ENCODE measurements at regions not wholly inside any gene's neighbourhood (a gene's known extent, or its start where the extent isn't known, plus 50 kb on each side); places are given as distances from the start of the nearest gene placed in this dataset.

DNA sequence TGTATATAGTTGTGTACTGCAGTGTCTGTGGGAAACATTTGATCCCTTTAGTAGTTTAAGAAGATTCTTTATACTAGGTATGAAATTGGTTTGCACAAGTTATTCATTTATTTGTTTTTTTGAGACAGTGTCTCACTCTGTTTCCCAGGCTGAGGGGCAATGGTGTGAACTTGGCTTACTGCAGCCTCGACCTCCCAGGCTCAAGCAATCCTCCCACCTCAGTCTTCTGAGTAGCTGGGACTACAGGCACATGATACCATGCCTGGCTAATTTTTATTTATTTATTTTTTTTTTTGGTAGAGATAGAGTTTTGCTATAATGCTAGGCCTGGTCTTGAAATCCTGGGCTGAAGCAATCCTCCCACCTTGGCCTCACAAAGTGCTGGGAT lies 209.4 kb downstream of the RASSF9 start:
- Histone ChIP-seq H3K9me3 (ENCODE audit: insufficient read depth in 2 of 2, low read depth in 1 of 2, low read length in 1 of 2) (no peaks in the 10 kb centered on the region), H3K36me3 (ENCODE audit: control insufficient read depth in 2 of 4, insufficient read depth in 4 of 4, low read length in 3 of 4) (no peaks in the 10 kb centered on the region), H3K4me3 (ENCODE audit: extremely low read depth in 1 of 4, insufficient read depth in 2 of 4, low read depth in 3 of 4, low read length in 4 of 4) (no peak overlapping the region), H4K91ac (replicated peaks; ENCODE audit: insufficient read length, low read length) (no peak overlapping the region), H2AK5ac (ENCODE audit: low read depth, low read length) (no peak overlapping the region), H3K9ac (replicated peaks in 1 of 4; ENCODE audit: extremely low read depth in 1 of 4, low read depth in 3 of 4, low read length in 3 of 4) (no peak overlapping the region), H3K56ac (replicated peaks; ENCODE audit: insufficient read length, low read depth, low read length) (no peak overlapping the region), H2BK15ac (ENCODE audit: low read length) (no peak overlapping the region), H3K14ac (ENCODE audit: insufficient read length) (no peak overlapping the region), H4K8ac (ENCODE audit: extremely low read depth, insufficient read depth, low read length) (no peak overlapping the region), H3K4ac (replicated peaks; ENCODE audit: insufficient read length, low read depth, low read length) (no peak overlapping the region), H3K79me1 (ENCODE audit: low read depth, low read length) (no peaks in the 10 kb centered on the region), H3K23ac (ENCODE audit: insufficient read length) (no peak overlapping the region), H2BK20ac (ENCODE audit: low read length) (no peak overlapping the region), H2BK120ac (replicated peaks; ENCODE audit: low read depth, low read length) (no peak overlapping the region), H3K23me2 (ENCODE audit: low read depth, low read length) (no peaks in the 10 kb centered on the region), H3K27me3 (replicated peaks in 1 of 4; ENCODE audit: control insufficient read depth in 3 of 4, extremely low read depth in 1 of 4, insufficient read depth in 3 of 4, low read length in 3 of 4) (no peaks in the 10 kb centered on the region), H2BK5ac (ENCODE audit: low read depth, low read length) (no peak overlapping the region), H2BK12ac (ENCODE audit: low read depth, low read length) (no peak overlapping the region), H2AFZ (ENCODE audit: low read length) (no peak overlapping the region), H4K20me1 (replicated peaks in 1 of 2; ENCODE audit: control insufficient read depth in 1 of 2, insufficient read depth in 2 of 2, low read length in 2 of 2) (no peaks in the 10 kb centered on the region), H3K18ac (ENCODE audit: extremely low read depth, low read length) (no peak overlapping the region), H3K79me2 (ENCODE audit: control insufficient read depth in 1 of 2, insufficient read depth in 2 of 2, low read length in 2 of 2) (no peaks in the 10 kb centered on the region), H4K5ac (ENCODE audit: insufficient read length, low read depth, low read length) (no peak overlapping the region), H3K4me1 (replicated peaks in 1 of 4; ENCODE audit: control insufficient read depth in 3 of 4, insufficient read depth in 4 of 4, low read length in 3 of 4) (no peaks in the 10 kb centered on the region), H3K4me2 (ENCODE audit: insufficient read depth in 1 of 2, low read depth in 2 of 2, low read length in 2 of 2) (no peak overlapping the region), H3K27ac (ENCODE audit: low read depth, low read length) (no peak overlapping the region)
- 82% methylated on average over 1 of the region's 1 CpG; no CpG with 5 or more reads in 1 of the 2 experiments for WGBS, 2 experiments (ENCODE audit: extremely low coverage in 1 of 2, insufficient coverage in 1 of 2, insufficient read length in 1 of 2, insufficient replicate concordance in 2 of 2, low coverage in 1 of 2, low lambda C conversion rate in 2 of 2, missing lambda C conversion rate in 1 of 2)
- ChIA-PET CTCF (ENCODE audit: partially characterized antibody) (no interaction called here), POLR2A (ENCODE audit: partially characterized antibody) (no interaction called here)
- DNase-seq (ENCODE audit: low read depth in 1 of 2, low spot score in 2 of 2) (no peak), FAIRE-seq (no peak)
- TF ChIP-seq RXRA (IDR thresholded peaks at IDR 0.05; ENCODE audit: insufficient read depth, low read depth, low read length), result no peak
- no peak for TF ChIP-seq KDM5A (IDR thresholded peaks at IDR 0.05; ENCODE audit: low read length)
- no peak for TF ChIP-seq HDAC6 (IDR thresholded peaks at IDR 0.05; ENCODE audit: low read depth, low read length)
- no peak for TF ChIP-seq SP2 (IDR thresholded peaks at IDR 0.05; ENCODE audit: low read length)
- TF ChIP-seq POLR2A (IDR thresholded peaks at IDR 0.05; ENCODE audit: control extremely low read depth in 1 of 2, low read depth in 2 of 2, low read length in 2 of 2), result no peak
- no peak for TF ChIP-seq HDAC2 (IDR thresholded peaks at IDR 0.05; ENCODE audit: borderline replicate concordance in 1 of 2, low read depth in 2 of 2, low read length in 2 of 2)
- TF ChIP-seq SIX5 (IDR thresholded peaks at IDR 0.05; ENCODE audit: low read depth, low read length), result no peak
- no peak for TF ChIP-seq SUZ12 (IDR thresholded peaks at IDR 0.05; ENCODE audit: low read length)
- TF ChIP-seq SP1 (IDR thresholded peaks at IDR 0.05; ENCODE audit: low read depth, low read length), result no peak
- no peak for TF ChIP-seq PHF8 (conservative IDR thresholded peaks at IDR 0.05; ENCODE audit: low read depth, low read length)
- TF ChIP-seq SRF (IDR thresholded peaks at IDR 0.05; ENCODE audit: low read depth, low read length), result no peak
- TF ChIP-seq, protein P1, sequence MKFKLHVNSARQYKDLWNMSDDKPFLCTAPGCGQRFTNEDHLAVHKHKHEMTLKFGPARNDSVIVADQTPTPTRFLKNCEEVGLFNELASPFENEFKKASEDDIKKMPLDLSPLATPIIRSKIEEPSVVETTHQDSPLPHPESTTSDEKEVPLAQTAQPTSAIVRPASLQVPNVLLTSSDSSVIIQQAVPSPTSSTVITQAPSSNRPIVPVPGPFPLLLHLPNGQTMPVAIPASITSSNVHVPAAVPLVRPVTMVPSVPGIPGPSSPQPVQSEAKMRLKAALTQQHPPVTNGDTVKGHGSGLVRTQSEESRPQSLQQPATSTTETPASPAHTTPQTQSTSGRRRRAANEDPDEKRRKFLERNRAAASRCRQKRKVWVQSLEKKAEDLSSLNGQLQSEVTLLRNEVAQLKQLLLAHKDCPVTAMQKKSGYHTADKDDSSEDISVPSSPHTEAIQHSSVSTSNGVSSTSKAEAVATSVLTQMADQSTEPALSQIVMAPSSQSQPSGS (IDR thresholded peaks at IDR 0.05; ENCODE audit: low read length), result no peak
- TF ChIP-seq SAP30 (IDR thresholded peaks at IDR 0.05; ENCODE audit: insufficient read depth, insufficient replicate concordance, low read length), result no peak
- no peak for TF ChIP-seq ZNF274 (IDR thresholded peaks at IDR 0.05; ENCODE audit: borderline replicate concordance, extremely low read depth, low read length)
